Uterus (tissue), 3 donors: ENCODE measurements at regions not wholly inside any gene's neighbourhood (a gene's known extent, or its start where the extent isn't known, plus 50 kb on each side); places are given as distances from the start of the nearest gene placed in this dataset.
"Not testable (repeated sequence)": the region's sequence is repeated elsewhere in the genome, so short reads cannot be mapped to it uniquely, and the experiment has no call there.

Experiments used
- DNase-seq, 2 donors: peaks; one replicate each; pipeline ENCODE4 v3.0.0-alpha.2; 2019 to 2020
- H3K27ac ChIP-seq, 2 donors: fragments of 200-600 bp; sonication (generic); 1 replicate in 1 of 2; 2 replicates in 1 of 2; pipeline ENCODE4 v1.5.1; 2016 to 2018
- H3K27me3 ChIP-seq, 2 donors: fragments of 200-600 bp; sonication (generic); one replicate each; pipeline ENCODE4 v1.5.1; 2018 to 2019; ENCODE audit warnings: control low read depth in 1 of 2
- H3K36me3 ChIP-seq, 2 donors: fragments of 200-600 bp; sonication (generic); one replicate each; pipeline ENCODE4 v1.5.1; 2019; ENCODE audit warnings: control low read depth in 1 of 2
- H3K4me1 ChIP-seq, 2 donors: fragments of 200-600 bp; sonication (generic); one replicate each; pipeline ENCODE4 v1.5.1; 2018 to 2019; ENCODE audit warnings: control low read depth in 1 of 2
- H3K4me3 ChIP-seq, 2 donors: fragments of 200-600 bp; sonication (generic); 1 replicate in 1 of 2; 2 replicates in 1 of 2; pipeline ENCODE4 v1.5.1; 2018 to 2019; ENCODE audit warnings: mild to moderate bottlenecking in 1 of 2
- H3K9me3 ChIP-seq, 2 donors: fragments of 200-600 bp; sonication (generic); one replicate each; pipeline ENCODE4 v1.5.1; 2019; ENCODE audit warnings: control low read depth in 1 of 2
- POLR2A ChIP-seq, 2 donors: fragments of 450-650 bp; IDR thresholded peaks; one replicate each; pipeline ENCODE4 v1.6.1; 2016; ENCODE audit warnings: antibody characterized with exemption in 2 of 2, mild to moderate bottlenecking in 1 of 2, moderate library complexity in 1 of 2
- intact Hi-C: fragments of 100-400 bp; cut with DNase I; formaldehyde crosslinking; loops from one replicate; pipeline ENCODE4 v1.15.1; 2023; ENCODE audit warnings: low total_unique reads
- TF ChIP-seq, protein P1 (sequence below), 4 experiments: fragments of 200-600 bp in 2 of 4; fragments of 450-650 bp in 2 of 4; sonication (generic) in 2 of 4; IDR thresholded peaks; one replicate each; pipeline ENCODE4 v1.5.1; 2016 to 2019; ENCODE audit warnings: antibody characterized with exemption in 4 of 4, mild to moderate bottlenecking in 2 of 4, moderate library complexity in 1 of 4
- donor health status: DM: yes; HTN: yes; CAD: no.

DNA sequence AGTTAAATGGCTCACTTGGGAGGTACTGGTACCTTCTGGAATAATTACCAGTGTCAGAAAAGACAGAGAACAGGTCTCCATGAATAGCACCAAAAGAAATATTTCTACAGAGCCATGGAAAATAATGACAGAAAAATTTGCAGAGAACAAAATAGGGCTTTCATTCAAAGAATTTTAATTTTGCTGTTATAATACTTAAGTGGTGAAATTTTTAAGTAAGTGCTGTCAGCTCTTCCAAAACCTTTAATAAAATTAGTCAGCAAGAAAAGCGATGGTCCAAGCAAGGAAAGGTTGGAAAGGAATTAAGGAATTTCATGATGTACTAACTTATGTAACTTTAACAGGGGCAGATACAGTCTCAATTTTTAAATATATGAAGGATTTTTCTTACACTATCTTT lies 359.2 kb downstream of the NR2F1-AS1 start:
- H3K27me3 ChIP-seq: no peaks in the 10 kb centered on the region
- no peaks in the 10 kb centered on the region for H3K9me3 ChIP-seq
- H3K4me3 ChIP-seq: no peak overlapping the region
- intact Hi-C loops: no loop called here
- no peak for DNase-seq
- TF ChIP-seq POLR2A (IDR thresholded peaks at IDR 0.05): no peak
- TF ChIP-seq, protein P1, sequence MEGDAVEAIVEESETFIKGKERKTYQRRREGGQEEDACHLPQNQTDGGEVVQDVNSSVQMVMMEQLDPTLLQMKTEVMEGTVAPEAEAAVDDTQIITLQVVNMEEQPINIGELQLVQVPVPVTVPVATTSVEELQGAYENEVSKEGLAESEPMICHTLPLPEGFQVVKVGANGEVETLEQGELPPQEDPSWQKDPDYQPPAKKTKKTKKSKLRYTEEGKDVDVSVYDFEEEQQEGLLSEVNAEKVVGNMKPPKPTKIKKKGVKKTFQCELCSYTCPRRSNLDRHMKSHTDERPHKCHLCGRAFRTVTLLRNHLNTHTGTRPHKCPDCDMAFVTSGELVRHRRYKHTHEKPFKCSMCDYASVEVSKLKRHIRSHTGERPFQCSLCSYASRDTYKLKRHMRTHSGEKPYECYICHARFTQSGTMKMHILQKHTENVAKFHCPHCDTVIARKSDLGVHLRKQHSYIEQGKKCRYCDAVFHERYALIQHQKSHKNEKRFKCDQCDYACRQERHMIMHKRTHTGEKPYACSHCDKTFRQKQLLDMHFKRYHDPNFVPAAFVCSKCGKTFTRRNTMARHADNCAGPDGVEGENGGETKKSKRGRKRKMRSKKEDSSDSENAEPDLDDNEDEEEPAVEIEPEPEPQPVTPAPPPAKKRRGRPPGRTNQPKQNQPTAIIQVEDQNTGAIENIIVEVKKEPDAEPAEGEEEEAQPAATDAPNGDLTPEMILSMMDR (IDR thresholded peaks at IDR 0.05): no peak
- no peaks in the 10 kb centered on the region for H3K4me1 ChIP-seq
- H3K27ac ChIP-seq: no peak overlapping the region
- H3K36me3 ChIP-seq: no peaks in the 10 kb centered on the region

DNA sequence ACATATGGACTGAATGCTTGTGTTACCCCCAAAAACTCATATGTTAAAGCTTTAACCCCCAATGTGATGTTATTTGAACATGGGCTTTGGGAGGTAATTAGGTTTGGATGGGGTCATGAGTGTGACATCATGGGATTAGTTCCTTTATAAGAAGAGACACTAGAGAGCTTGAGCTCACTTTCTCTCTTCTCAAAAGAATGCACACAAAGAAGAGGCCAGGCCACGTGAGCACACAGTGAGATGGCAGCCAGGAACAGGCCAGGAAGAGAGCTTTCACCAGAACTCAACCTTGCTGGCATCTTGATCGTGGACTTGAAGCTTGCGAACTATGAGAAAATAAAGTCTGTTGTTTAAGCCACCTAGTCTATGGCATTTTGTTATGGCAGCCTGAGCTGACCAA lies 360.6 kb downstream of the NR2F1-AS1 start:
- DNase-seq: no peak
- Histone ChIP-seq H3K36me3 (no peaks in the 10 kb centered on the region), H3K4me3 (no peak overlapping the region), H3K9me3 (no peaks in the 10 kb centered on the region), H3K27ac (no peak overlapping the region), H3K27me3 (no peaks in the 10 kb centered on the region), H3K4me1 (no peaks in the 10 kb centered on the region)
- no peak for TF ChIP-seq POLR2A (IDR thresholded peaks at IDR 0.05)
- TF ChIP-seq, protein P1 (IDR thresholded peaks at IDR 0.05): no peak
- intact Hi-C loops: no loop called here

DNA sequence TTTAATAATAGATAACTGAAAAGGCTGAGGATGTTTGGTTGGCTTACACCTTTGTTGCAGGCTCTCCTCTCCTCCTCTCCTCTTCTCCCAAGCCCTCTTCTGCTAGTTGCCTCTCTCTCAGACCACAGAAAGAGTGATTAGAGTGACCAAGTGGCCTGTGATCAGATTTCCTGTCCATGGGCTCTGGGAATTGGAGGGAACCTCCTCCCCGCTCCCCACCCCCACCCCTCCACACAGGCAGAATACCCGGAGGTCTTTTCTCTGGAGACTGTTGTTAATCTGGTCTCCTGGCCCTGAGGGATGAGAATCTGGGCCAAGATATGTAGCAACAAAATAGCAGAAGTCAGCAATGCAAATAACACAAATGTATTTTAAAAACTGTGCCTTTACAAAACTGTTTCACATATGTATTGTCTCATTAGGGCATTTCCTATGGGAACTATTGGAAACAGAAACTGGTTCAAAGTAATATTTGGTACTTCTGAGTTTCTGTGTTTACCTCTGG lies 361.3 kb downstream of the NR2F1-AS1 start:
- no peaks in the 10 kb centered on the region for H3K27me3 ChIP-seq
- H3K4me1 ChIP-seq: no peaks in the 10 kb centered on the region
- H3K9me3 ChIP-seq: no peaks in the 10 kb centered on the region
- H3K36me3 ChIP-seq: no peaks in the 10 kb centered on the region
- no peak for DNase-seq
- intact Hi-C loops: no loop called here
- H3K27ac ChIP-seq: no peak overlapping the region
- H3K4me3 ChIP-seq: no peak overlapping the region
- TF ChIP-seq POLR2A (IDR thresholded peaks at IDR 0.05): no peak
- TF ChIP-seq, protein P1 (IDR thresholded peaks at IDR 0.05): no peak

DNA sequence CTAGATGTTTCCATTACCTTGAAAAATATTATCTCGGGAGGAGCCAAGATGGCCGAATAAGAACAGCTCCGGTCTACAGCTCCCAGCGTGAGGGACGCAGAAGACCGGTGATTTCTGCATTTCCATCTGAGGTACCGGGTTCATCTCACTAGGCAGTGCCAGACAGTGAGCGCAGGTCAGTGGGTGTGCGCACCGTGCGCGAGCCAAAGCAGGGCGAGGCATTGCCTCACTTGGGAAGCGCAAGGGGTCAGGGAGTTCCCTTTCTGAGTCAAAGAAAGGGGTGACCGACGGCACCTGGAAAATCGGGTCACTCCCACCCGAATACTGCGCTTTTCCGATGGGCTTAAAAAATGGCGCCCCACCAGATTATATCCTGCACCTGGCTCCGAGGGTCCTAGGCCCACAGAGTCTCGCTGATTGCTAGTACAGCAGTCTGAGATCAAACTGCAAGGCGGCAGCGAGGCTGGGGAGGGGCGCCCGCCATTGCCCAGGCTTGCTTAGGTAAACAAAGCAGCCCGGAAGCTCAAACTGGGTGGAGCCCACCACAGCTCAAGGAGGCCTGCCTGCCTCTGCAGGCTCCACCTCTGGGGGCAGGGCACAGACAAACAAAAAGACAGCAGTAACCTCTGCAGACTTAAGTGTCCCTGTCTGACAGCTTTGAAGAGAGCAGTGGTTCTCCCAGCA lies 367.8 kb downstream of the NR2F1-AS1 start:
- DNase-seq, H3K4me1 ChIP-seq, H3K36me3 ChIP-seq, H3K27ac ChIP-seq, H3K27me3 ChIP-seq, intact Hi-C loops, H3K4me3 ChIP-seq, H3K9me3 ChIP-seq: not testable (repeated sequence)

DNA sequence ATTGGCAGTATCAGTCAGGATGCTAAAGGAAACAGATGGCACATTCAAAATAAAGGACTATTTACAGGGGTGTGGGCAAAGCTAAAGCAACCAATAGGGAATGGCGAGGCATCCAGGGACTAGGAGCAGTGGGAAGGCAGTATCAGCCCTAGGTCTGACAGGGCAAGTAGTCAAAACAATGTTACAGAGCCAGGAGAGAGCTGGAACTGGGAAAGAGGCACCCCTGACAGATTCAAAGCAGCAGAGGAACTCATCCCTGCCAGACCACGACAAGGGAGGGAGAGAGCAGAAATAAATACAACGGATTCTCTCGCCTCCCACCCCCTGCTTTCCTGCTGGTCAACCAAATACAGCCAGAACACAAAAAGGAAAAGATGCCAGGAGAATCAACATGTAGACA lies 371.5 kb downstream of the NR2F1-AS1 start:
- peak overlapping the region; percentile 70 to 79 for H3K27ac ChIP-seq
- intact Hi-C loops: no loop called here

More for the DNA sequence above, 371.5 kb downstream of the NR2F1-AS1 start:
- Histone ChIP-seq H3K36me3 (no peaks in the 10 kb centered on the region), H3K4me1 (no peaks in the 10 kb centered on the region), H3K27me3 (no peaks in the 10 kb centered on the region), H3K4me3 (no peak overlapping the region), H3K9me3 (no peaks in the 10 kb centered on the region)
- DNase-seq: no peak
- TF ChIP-seq, protein P1 (IDR thresholded peaks at IDR 0.05): no peak
- no peak for TF ChIP-seq POLR2A (IDR thresholded peaks at IDR 0.05)
